Mucosa of descending colon (tissue), 3 donors: ENCODE measurements at regions not wholly inside any gene's neighbourhood (a gene's known extent, or its start where the extent isn't known, plus 50 kb on each side); places are given as distances from the start of the nearest gene placed in this dataset.
"Not testable (repeated sequence)": the region's sequence is repeated elsewhere in the genome, so short reads cannot be mapped to it uniquely, and the experiment has no call there.

ENCODE experiments used
- ATAC-seq: fragments of 200-7000 bp; cut with Tn5 transposase; one replicate; pipeline ENCODE4 v1.9.1; 2020; ENCODE audit warnings: mild to moderate bottlenecking, moderate library complexity
- DNase-seq, 3 donors: peaks; one replicate each; pipeline ENCODE4 v3.0.0-alpha.2; 2020
- H3K36me3 ChIP-seq: fragments of 200-600 bp; one replicate; pipeline ENCODE4 v1.8.0; 2021; ENCODE audit warnings: low read depth, mild to moderate bottlenecking
- H3K4me1 ChIP-seq: fragments of 200-600 bp; one replicate; pipeline ENCODE4 v1.8.0; 2021; ENCODE audit warnings: low read depth, mild to moderate bottlenecking
- H3K4me3 ChIP-seq: fragments of 200-600 bp; one replicate; pipeline ENCODE4 v1.8.0; 2021; ENCODE audit warnings: mild to moderate bottlenecking
- H3K9me3 ChIP-seq: fragments of 200-600 bp; one replicate; pipeline ENCODE4 v1.8.0; 2021; ENCODE audit warnings: mild to moderate bottlenecking
- intact Hi-C, 2 donors: fragments of 100-400 bp; cut with DNase I in 1 of 2; cut with micrococcal nuclease in 1 of 2; formaldehyde crosslinking; loops; one replicate each; pipeline versions ENCODE4 v1.11.0 to v1.11.1; 2022; cut with DNase I, micrococcal nuclease
- TF ChIP-seq, protein P1 (sequence below): fragments of 200-600 bp; IDR thresholded peaks from one replicate; pipeline ENCODE4 v1.8.0; 2022; ENCODE audit warnings: antibody characterized with exemption, mild to moderate bottlenecking
- donor health status: DM: no; HTN: no; CAD: no; lungs with moderate emphysema.
- donor health status: DM: no; HTN: no; CAD: no.
- donor health status: DM: no; HTN: yes; CAD: no.

DNA sequence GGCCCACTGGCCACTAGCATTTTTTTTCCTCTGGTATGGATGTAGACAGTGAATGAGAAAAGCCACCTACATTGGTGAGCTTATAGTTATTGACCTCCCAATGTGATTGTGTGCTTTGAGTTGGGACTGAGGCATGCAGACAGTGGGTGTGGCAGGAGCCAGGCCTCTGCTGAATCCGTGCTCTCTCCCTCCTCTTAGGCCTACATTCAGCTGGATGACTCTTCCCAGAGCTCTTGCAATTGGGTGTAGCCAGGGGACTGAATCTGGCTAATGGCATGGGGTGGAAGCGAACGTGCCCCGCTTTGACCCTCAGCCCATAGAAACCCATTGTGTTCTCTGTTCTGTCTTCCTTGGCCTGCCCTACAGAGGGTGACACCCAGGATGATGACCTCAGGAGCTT lies 698.3 kb upstream of the HS6ST1 start:
- no peaks in the 10 kb centered on the region for H3K9me3 ChIP-seq
- intact Hi-C loops = no loop called here

DNA sequence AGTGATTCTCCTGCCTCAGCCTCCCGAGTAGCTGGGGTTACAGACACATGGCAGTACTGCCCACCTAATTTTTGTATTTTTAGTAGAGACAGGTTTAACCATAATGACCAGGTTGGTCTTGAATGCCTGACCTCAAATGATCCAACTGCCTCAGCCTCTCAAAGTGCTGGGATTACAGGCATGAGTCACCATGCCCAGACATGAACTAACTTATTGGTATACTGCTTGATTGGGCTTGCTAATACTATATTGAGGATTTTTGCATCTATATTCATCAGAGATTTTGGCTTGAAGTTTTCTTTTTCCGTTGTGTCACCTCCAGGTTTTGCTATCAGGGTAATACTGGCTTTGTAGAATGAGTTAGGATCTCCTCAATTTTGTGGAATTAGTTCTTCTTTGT lies 706.1 kb upstream of the HS6ST1 start:
- no peaks in the 10 kb centered on the region for H3K36me3 ChIP-seq
- TF ChIP-seq, protein P1, sequence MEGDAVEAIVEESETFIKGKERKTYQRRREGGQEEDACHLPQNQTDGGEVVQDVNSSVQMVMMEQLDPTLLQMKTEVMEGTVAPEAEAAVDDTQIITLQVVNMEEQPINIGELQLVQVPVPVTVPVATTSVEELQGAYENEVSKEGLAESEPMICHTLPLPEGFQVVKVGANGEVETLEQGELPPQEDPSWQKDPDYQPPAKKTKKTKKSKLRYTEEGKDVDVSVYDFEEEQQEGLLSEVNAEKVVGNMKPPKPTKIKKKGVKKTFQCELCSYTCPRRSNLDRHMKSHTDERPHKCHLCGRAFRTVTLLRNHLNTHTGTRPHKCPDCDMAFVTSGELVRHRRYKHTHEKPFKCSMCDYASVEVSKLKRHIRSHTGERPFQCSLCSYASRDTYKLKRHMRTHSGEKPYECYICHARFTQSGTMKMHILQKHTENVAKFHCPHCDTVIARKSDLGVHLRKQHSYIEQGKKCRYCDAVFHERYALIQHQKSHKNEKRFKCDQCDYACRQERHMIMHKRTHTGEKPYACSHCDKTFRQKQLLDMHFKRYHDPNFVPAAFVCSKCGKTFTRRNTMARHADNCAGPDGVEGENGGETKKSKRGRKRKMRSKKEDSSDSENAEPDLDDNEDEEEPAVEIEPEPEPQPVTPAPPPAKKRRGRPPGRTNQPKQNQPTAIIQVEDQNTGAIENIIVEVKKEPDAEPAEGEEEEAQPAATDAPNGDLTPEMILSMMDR = no peak
- no peaks in the 10 kb centered on the region for H3K9me3 ChIP-seq
- H3K4me1 ChIP-seq = no peaks in the 10 kb centered on the region
- intact Hi-C loops = no loop called here
- no peak overlapping the region for H3K4me3 ChIP-seq
- DNase-seq (no peak), ATAC-seq (no peak)

More for the DNA sequence above, 698.3 kb upstream of the HS6ST1 start:
- H3K4me1 ChIP-seq = no peaks in the 10 kb centered on the region
- no peak for ATAC-seq
- H3K4me3 ChIP-seq = no peak overlapping the region
- TF ChIP-seq, protein P1 = no peak
- DNase-seq = no peak
- no peaks in the 10 kb centered on the region for H3K36me3 ChIP-seq

DNA sequence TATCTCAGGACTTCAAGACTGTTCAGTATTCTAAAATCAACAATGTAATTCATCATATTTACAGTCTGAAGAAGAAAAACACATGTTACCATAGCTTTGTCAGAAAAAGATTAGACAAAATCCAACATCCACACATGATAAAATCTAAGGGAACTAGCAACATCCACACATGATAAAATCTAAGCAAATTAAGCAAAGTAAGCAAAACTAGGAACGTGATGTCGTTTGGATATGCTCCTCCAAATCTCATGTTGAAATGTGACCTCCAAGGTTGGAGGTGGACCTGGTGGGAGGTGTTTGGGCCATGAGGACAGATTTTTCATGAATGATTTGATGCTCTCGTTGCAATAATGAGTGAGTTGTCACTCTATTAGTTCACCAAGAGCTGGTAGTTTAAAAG lies 717.3 kb upstream of the HS6ST1 start:
- H3K36me3 ChIP-seq = no peaks in the 10 kb centered on the region
- TF ChIP-seq, protein P1 = no peak
- intact Hi-C loops = no loop called here
- no peaks in the 10 kb centered on the region for H3K4me1 ChIP-seq
- DNase-seq = no peak
- no peak overlapping the region for H3K4me3 ChIP-seq
- no peaks in the 10 kb centered on the region for H3K9me3 ChIP-seq
- ATAC-seq = no peak

DNA sequence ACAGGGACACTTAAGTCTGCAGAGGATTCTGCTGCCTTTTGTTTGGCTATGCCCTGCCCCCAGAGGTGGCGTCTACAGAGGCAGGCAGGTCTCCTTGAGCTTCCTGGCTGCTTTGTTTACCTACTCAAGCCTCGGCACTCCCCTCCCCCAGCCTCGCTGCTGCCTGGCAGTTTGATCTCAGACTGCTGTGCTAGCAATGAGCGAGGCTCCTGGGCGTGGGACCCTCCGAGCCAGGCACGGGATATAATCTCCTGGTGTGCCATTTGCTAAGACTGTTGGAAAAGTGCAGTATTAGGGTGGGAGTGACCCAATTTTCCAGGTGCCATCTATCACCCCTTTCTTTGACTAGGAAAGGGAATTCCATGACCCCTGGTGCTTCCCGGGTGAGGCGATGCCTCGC lies 725.0 kb upstream of the HS6ST1 start:
- H3K36me3 ChIP-seq, intact Hi-C loops, DNase-seq, H3K4me3 ChIP-seq, ATAC-seq, H3K4me1 ChIP-seq: not testable (repeated sequence)
- peaks cover 16% of the 10 kb centered on the region for H3K9me3 ChIP-seq

DNA sequence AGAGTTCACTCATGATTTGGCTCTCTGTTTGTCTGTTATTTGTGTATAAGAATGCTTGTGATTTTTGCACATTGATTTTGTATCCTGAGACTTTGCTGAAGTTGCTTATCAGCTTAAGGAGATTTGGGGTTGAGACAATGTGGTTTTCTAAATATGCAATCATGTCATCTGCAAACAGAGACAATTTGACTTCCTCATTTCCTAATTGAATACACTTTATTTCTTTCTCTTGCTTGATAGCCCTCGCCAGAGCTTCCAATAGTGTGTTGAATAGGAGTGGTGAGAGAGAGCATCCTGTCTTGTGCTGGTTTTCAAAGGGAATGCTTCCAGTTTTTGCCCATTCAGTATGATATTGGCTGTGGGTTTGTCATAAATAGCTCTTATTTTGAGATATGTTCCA lies 727.8 kb upstream of the HS6ST1 start:
- H3K36me3 ChIP-seq, DNase-seq, ATAC-seq, H3K4me3 ChIP-seq, intact Hi-C loops, H3K4me1 ChIP-seq: not testable (repeated sequence)
- H3K9me3 ChIP-seq = peaks cover 16% of the 10 kb centered on the region

DNA sequence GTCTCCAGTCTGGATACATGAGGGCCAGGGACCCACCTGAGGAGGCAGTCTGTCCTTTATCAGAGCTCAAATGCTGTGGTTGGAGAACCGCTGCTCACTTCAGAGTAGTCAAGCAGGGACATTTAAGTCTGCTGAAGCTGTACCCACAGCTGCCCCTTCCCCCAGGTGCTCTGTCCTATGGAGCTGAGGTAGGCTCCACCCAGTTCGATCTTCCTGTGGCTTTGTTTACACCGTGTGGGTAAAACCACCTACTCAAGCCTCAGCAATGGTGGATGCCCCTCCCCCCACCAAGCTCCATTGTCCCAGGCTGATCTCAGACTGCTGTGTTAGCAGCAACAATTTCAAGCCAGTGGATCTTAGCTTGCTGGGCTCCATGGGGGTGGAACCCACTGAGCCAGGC lies 731.4 kb upstream of the HS6ST1 start:
- no peaks in the 10 kb centered on the region for H3K4me1 ChIP-seq
- no peaks in the 10 kb centered on the region for H3K9me3 ChIP-seq
- H3K36me3 ChIP-seq = no peaks in the 10 kb centered on the region
- H3K4me3 ChIP-seq = no peak overlapping the region
- DNase-seq (no peak), ATAC-seq (no peak)
- TF ChIP-seq, protein P1 = no peak
- intact Hi-C loops = no loop called here

DNA sequence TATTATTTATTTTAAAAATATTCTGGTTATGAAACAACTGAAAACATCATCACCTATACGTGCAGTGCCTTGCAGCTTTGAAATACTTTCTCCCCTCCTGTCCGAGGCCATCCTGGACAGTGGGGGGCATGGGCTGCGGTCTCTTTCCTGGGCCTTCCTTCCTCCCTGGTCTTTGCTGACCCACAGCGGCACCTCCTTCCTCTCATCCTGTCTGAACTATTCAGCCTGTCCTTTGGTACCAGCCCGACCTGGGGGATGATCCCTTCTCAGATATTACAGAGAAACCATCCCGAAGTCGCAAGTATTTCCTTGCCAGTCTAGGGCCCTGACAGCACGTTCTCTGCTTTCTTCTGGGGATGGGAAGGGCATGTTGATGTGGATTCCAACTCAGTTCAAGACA lies 736.6 kb upstream of the HS6ST1 start:
- H3K4me1 ChIP-seq = no peaks in the 10 kb centered on the region
- H3K9me3 ChIP-seq = no peaks in the 10 kb centered on the region
- TF ChIP-seq, protein P1 = no peak
- ATAC-seq (no peak), DNase-seq (no peak)
- intact Hi-C loops = no loop called here
- H3K4me3 ChIP-seq = no peak overlapping the region
- no peaks in the 10 kb centered on the region for H3K36me3 ChIP-seq
